Esophagus muscularis mucosa (tissue), 4 donors: ENCODE measurements at regions not wholly inside any gene's neighbourhood (a gene's known extent, or its start where the extent isn't known, plus 50 kb on each side); places are given as distances from the start of the nearest gene placed in this dataset.

Source experiments
- CTCF ChIP-seq, 3 experiments: fragments of 200-600 bp in 2 of 3; fragments of 450-650 bp in 1 of 3; sonication (generic) in 2 of 3; IDR thresholded peaks; one replicate each; pipeline ENCODE4 v1.5.1; 2017 to 2019; ENCODE audit warnings: antibody characterized with exemption in 3 of 3, mild to moderate bottlenecking in 2 of 3, moderate library complexity in 1 of 3
- EP300 ChIP-seq: sonication (generic); formaldehyde crosslinking; IDR thresholded peaks from one replicate; pipeline ENCODE4 v1.6.1; 2017; ENCODE audit warnings: antibody characterized with exemption
- POLR2AphosphoS5 ChIP-seq, 2 donors: sonication (generic); formaldehyde crosslinking; IDR thresholded peaks; one replicate each; pipeline ENCODE4 v1.6.1; 2017; ENCODE audit warnings: antibody characterized with exemption in 2 of 2

- TF ChIP-seq CTCF (IDR thresholded peaks at IDR 0.05) (no peak), POLR2AphosphoS5 (IDR thresholded peaks at IDR 0.05) (no peak), EP300 (no peak)
Observed at GRCh38 chr2:188068093-188068492, 223.6 kb upstream of the GULP1 start.
